NCI-H2196 treated with DMSO at 0.1 percent for 48 hours (cell line): ENCODE measurements at regions not wholly inside any gene's neighbourhood (a gene's known extent, or its start where the extent isn't known, plus 50 kb on each side); places are given as distances from the start of the nearest gene placed in this dataset.
"Not testable (repeated sequence)": the region's sequence is repeated elsewhere in the genome, so short reads cannot be mapped to it uniquely, and the experiment has no call there.

Source experiments
- DNase-seq: peaks from one replicate; lab custom pipeline; 2025; ENCODE audit not compliant: unreplicated experiment; lab: John Stamatoyannopoulos, UW

GRCh38 chr2:156254637-156255067 is 77.9 kb downstream of the NR4A2 start:
- not testable (repeated sequence) for DNase-seq

- DNase-seq = no peak
Measured at GRCh38 chr2:156253765-156254164, 78.8 kb downstream of the NR4A2 start.

GRCh38 chr2:156242874-156243273 is 89.6 kb downstream of the NR4A2 start:
- no peak for DNase-seq

- no peak for DNase-seq
Measured at GRCh38 chr2:156237558-156237957, 95.0 kb downstream of the NR4A2 start.

GRCh38 chr2:156229724-156230362 is 102.7 kb downstream of the NR4A2 start:
- DNase-seq = no peak

- not testable (repeated sequence) for DNase-seq
Measured at GRCh38 chr2:156223328-156223727, 109.2 kb downstream of the NR4A2 start.

GRCh38 chr2:156221703-156222102 is 110.8 kb downstream of the NR4A2 start:
- DNase-seq = no peak

GRCh38 chr2:156219491-156220100 is 112.9 kb downstream of the NR4A2 start:
- DNase-seq = no peak

- DNase-seq = no peak
Measured at GRCh38 chr2:156215656-156216055, 116.9 kb downstream of the NR4A2 start.

GRCh38 chr2:156211318-156211717 is 121.2 kb downstream of the NR4A2 start:
- no peak for DNase-seq

- DNase-seq = no peak
Measured at GRCh38 chr2:156206355-156206754, 126.2 kb downstream of the NR4A2 start.

GRCh38 chr2:156199588-156199987 is 132.9 kb downstream of the NR4A2 start:
- DNase-seq = no peak

GRCh38 chr2:156196031-156196430 is 136.5 kb downstream of the NR4A2 start:
- no peak for DNase-seq

- DNase-seq = no peak
Measured at GRCh38 chr2:156192468-156192867, 140.1 kb downstream of the NR4A2 start.

- no peak for DNase-seq
Measured at GRCh38 chr2:156191527-156191926, 141.0 kb downstream of the NR4A2 start.

GRCh38 chr2:156190517-156190916 is 142.0 kb downstream of the NR4A2 start:
- DNase-seq = no peak

GRCh38 chr2:156189584-156189983 is 142.9 kb downstream of the NR4A2 start:
- DNase-seq = no peak

GRCh38 chr2:156189143-156189542 is 143.4 kb downstream of the NR4A2 start:
- no peak for DNase-seq

GRCh38 chr2:156182132-156182531 is 150.4 kb downstream of the NR4A2 start:
- peak; percentile 50 for DNase-seq

GRCh38 chr2:156181208-156181607 is 151.3 kb downstream of the NR4A2 start:
- no peak for DNase-seq

- no peak for DNase-seq
Measured at GRCh38 chr2:156177654-156178053, 154.9 kb downstream of the NR4A2 start.

GRCh38 chr2:156175946-156176345 is 156.6 kb downstream of the NR4A2 start:
- DNase-seq = no peak

GRCh38 chr2:156170929-156171328 is 161.6 kb downstream of the NR4A2 start:
- DNase-seq = no peak
